Sciatic nerve (tissue), 2 donors: ENCODE measurements at regions not wholly inside any gene's neighbourhood (a gene's known extent, or its start where the extent isn't known, plus 50 kb on each side); places are given as distances from the start of the nearest gene placed in this dataset.

Experiments used
- ATAC-seq: fragments of 200-7000 bp; cut with Tn5 transposase; one replicate; pipeline ENCODE4 v1.9.1; 2020; ENCODE audit warnings: mild to moderate bottlenecking, moderate library complexity
- DNase-seq: peaks from one replicate; pipeline ENCODE4 v3.0.0-alpha.2; 2020; ENCODE audit warnings: low spot score
- intact Hi-C: fragments of 100-400 bp; cut with DNase I; formaldehyde crosslinking; loops from one replicate; pipeline ENCODE4 v1.14.2; 2022
- donor health status: DM: no; HTN: no; CAD: no.
- donor health status: DM: no; HTN: no; CAD: no.

DNA sequence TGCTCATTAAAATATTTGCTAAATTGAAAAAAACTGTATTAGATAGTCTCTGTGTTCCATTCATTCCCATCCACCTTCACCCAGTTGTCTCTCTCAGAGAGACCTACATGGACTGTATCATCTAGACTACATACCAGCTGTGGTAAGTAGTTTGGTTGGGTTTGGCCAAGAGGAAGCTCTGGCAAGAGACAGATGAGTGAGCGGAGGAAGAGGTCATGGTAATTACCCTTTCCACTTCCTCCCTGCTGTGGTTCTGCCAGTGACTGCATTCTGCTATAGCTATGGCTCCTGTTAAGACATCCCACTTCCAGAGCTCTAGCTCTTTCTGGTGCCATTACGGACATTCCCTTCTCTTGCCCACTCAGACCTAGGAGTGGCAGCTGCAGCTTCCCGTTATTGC lies 239.0 kb upstream of the MID1 start:
- DNase-seq = no peak
- intact Hi-C loops = no loop called here
- no peak for ATAC-seq

DNA sequence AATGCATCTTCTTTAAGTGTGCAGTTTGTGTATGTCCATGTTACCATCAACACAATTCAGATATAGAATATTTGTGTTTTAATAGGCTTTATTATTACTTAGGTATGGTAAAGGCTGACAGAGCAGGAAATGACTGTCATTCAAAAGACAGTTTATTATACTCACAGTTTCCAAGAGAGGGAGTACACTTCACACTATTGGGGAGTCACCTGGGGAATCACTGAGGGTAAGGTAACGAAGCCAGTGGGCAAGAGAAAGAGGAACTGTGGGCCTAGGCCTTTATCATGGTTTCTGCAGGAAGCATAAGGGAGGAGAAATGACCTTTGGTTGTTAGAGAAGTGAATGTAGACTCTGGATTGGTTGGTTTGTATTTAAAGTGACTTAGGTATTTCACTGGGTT lies 235.1 kb upstream of the HCCS start:
- ATAC-seq = no peak
- intact Hi-C loops = no loop called here
- DNase-seq = no peak

DNA sequence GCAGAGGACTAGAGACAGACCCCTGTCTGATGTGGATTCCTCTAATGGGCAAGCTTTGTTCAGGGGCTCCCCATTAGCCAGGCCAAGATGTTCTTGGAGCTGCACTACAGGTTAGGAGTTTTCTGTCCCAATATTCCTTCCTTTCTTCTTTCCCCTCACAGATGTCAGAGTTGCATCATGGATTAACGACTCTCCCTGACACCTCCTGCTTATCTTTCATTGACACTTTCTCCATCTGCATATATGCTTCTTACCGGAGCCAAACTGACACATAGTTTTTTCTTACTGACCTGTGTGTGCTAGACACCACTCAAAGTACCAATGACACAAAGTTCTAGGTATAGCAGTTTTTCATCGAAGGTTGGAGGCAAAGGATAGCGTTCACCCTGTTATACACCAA lies 228.6 kb upstream of the HCCS start:
- intact Hi-C loops = no loop called here
- no peak for ATAC-seq
- DNase-seq = no peak

DNA sequence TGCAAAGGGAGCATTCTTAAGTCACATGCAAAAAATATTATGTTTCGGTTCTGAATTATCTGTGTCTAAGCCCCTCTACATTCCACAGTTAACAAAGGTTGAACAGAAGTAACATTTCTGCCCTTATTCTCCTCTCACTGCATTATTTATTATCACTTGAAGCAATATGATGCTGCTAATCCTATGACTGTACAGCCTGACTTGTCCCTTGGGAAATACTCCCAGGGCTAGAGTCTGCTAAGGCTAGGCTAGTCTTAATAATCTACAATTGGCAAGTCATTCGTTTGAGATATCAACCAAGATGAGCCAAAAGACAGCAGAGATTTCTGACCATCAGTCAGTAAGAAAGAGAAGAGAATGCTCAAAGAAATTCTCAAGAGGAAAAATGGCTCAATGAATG lies 226.9 kb upstream of the HCCS start:
- ATAC-seq = no peak
- no peak for DNase-seq
- intact Hi-C loops = no loop called here

DNA sequence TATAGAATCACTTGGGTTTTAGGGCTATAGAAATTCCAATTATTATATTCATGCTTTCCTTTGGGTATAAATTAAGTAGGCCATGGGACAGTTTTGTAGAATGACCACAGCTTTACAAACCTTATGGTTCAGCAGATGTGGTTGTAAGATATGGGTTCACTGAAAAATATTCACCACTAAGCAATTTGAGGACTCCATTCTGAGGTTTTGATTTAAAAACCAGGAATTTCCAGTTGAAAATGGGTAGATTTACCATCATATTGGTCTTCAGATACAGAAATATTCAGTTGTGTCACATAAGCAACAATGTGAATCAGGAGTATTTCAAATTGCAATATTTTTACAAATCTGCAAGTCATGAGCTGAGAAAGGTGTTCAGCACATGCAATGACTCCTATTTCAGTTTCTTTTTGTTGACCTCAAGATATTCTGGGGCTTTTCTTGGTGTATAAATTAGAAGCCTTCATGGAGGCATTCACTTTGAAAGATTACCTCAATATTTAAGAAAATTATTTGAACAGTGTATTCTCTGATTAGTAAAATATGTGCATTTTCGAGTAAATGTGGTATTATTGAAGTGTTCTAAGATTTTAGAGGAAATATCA lies 218.4 kb upstream of the HCCS start:
- DNase-seq (no peak), ATAC-seq (no peak)
- intact Hi-C loops = no loop called here

DNA sequence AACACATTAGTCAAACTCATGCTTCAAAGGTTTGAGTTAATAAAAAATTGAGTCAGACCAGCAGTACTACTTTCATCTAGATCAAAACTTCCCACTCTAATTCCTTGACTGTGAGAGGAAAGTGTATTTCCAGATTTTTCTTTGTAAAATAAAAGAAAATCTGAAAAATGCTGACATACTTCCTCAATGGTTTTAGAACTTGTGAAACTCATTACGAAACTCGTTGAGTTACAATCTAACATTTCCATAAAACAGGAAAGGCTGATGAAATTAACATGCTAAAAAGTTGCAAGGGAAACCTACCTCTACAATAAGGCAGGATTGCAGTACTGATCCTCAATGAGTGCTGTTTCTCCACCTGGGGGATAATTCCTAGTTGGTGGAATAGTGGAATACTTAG lies 217.8 kb upstream of the HCCS start:
- no peak for ATAC-seq
- DNase-seq = no peak
- intact Hi-C loops = no loop called here

DNA sequence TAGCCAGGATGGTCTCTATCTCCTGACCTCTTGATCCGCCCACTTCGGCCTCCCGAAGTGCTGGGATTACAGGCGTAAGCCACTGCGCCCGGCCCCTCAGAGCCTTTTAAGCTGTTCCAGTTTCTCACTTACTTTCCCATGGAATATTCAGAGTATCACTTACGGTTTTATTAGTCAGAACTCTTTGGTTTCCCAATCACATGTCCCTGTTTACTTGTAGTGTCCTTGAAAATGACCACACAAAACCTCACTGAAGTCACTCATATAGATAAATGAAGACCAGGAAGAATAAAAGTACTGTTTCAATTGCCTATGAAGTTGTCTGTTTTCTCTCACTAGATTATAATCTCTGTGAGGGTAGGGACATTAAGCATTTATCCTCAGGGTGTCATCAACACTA lies 217.2 kb upstream of the HCCS start:
- ATAC-seq = no peak
- DNase-seq = no peak
- intact Hi-C loops = no loop called here

DNA sequence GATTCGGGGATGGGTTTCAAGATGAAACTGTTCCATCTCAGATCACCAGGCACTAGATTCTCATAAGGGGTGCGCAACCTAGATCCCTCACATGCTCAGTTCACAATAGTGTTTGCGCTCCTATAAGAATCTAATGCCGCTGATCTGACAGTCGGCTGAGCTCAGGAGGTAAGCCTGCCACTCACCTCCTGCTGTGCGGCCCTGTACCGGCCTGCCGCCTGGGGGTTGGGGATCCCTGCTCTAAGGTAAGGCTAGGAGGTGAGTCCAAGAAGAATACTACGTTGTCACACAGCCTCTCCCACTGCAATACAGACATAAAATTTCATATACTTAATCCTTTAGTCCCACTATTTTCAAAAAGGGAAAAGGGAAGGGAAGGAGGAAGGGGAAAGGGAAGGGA lies 213.4 kb upstream of the HCCS start:
- intact Hi-C loops = no loop called here
- no peak for DNase-seq
- ATAC-seq = no peak

DNA sequence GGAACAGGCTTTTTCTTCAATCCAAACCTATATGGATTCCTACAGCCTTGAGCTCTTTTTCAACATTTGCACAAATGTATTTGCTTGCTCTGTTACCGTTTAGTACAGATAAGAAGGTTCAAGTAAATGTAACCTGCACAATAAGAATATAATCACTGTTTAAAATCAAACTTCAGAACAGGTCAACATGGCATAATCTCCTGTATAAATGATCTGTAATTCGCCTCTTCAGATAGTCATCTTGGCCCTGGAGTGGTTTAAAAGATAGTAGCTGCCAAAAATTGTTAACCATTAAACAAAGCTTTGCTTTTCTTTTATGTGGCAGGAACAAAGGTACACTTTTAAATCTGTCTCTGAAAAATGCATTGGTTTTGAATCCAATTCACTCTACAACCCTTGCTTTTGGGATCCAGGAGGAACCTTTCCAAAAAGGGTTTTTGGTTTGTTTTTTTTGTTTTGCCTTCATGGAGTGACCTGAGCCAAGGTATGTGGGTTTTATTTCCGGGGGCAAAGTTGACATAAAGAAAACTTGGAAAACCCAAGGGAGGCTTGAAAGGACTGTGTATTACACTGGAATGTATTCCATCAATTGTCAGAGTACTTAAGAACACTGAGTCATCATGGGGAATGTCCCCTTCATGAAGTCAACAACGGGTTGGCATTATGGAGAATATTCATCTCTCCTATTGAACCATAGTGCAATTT lies 210.4 kb upstream of the HCCS start:
- DNase-seq = no peak
- intact Hi-C loops = no loop called here

DNA sequence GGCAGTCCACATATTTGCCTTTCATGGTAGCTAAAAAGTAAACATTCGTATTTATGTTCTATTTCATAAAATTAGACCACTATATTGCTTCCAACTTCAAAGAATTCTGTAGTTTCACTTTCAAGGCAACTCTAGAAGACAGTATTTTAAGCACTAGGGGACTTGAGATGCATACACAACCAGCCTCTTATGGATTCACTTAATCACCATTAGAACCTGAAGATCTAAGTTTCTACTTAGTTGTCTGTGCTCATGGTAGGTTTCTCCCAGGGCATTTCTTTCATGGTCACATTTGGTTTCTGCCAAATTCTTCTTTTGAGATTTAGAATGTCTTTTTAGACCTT lies 209.9 kb upstream of the HCCS start:
- intact Hi-C loops = no loop called here
- no peak for ATAC-seq
- no peak for DNase-seq

More for the DNA sequence above, 210.4 kb upstream of the HCCS start:
- ATAC-seq = no peak

DNA sequence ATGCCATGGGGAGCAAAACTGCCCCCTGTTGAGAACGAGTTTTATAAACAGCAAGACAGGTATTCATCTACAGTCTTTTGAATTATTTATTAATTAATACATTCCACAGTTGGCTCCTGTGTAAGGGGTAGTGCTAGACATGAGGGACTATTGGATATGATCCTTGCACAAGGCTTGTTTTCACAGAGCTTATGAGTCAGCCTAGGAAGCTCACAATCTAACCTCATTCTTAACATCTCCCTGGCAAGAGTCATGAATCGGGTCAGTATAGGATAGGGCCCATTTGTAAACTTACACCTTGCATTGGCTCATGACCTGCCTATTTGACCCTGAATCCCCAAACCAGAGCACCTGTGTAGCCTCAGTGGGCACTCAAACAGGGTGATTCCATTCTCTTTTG lies 209.1 kb upstream of the HCCS start:
- ATAC-seq (no peak), DNase-seq (no peak)
- intact Hi-C loops = no loop called here

DNA sequence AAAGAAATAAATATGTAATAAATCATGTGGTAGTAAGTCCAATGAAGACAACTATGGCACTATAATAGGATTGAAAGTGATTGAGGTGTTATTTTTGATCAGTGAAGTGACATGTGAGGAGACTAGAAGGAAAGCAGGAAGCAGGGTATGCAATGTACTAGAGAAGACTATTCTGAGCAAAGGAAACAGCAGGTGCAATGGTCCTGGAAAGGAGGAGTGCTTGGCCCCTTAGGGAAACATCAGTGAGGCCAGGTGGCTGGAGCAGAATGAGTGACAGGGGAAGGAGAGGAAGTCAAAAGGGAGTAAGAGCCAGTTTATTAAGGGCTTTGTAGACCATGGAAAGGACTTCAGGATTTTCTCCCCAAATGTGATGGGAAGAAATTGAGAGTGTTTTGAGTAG lies 207.6 kb upstream of the HCCS start:
- intact Hi-C loops = no loop called here

DNA sequence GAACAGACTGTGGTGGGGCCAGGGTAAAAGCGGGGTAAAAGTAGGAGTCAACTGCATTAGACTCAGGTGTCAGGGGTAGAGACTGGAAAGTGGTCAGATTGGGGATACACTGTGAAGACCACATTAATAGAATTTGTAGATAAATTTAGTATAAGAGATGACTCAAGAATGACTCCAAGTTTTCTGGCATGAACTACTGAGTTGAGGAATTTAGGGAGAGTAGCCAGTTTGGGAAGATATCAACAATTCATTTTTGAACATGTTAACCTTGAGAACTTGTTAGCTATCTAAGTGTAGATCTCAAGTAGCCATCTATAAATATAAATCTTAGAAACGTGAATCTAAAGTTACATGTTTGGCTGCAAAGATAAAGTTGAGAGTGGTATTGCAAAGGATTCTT lies 206.9 kb upstream of the HCCS start:
- intact Hi-C loops = no loop called here
- ATAC-seq = no peak
- DNase-seq = no peak

More for the DNA sequence above, 207.6 kb upstream of the HCCS start:
- no peak for ATAC-seq
- no peak for DNase-seq

DNA sequence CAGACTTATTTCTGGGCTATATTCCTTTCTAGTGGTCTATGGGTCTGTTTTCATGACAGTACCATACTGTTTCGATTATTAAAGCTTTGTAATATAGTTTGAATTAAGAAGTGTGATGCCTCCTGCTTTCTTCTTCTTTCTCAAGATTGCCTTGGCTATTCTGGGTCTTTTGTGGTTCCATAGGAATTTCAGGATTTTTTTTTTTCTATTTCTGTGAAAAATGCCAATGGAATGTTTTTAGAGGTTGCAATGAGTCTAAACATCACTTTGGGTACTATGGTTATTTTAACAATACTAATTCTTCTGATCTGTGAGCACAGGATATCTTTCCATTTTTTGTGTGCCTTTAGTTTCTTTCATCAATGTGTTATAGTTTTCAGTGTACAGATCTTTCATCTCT lies 204.3 kb upstream of the HCCS start:
- no peak for DNase-seq
- ATAC-seq = no peak
- intact Hi-C loops = no loop called here

DNA sequence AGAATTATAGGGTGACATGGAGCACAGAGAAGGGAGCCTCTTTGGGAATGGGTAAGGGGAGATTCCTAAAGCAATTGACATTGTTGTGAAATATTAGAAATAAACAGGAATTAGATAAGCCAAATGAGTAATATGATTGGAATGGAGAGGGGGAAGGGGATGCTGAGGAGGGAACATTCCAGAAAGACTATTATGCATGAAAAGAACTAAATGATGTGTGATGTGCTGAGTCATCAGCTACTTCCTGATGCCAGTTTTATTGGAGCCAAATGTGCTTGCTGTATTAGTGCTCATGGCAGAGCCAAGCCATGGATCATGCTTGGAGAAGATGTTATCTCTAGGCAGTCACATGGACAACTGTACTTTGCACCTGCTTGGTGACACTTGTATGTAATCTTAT lies 189.0 kb upstream of the HCCS start:
- ATAC-seq = no peak
- DNase-seq = no peak
- intact Hi-C loops = no loop called here

DNA sequence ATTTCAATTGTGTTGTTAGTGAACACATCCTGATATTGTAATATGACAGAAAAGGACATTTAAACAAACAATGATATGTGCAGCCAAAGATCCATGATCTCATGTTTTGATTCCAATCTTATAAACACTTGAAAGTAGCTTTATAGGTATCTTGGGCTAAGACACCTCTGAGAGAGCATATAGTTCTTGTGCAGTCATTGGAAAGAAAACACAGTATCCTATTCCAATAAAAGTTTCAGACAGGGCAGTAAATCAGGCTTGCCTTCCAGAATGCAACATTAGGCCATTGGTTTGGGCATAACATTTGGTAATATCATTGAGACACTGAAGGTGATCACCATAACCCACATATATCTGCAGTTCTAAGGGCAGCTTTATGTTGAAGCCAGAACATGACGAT lies 188.3 kb upstream of the HCCS start:
- intact Hi-C loops = no loop called here
- DNase-seq (no peak), ATAC-seq (no peak)

DNA sequence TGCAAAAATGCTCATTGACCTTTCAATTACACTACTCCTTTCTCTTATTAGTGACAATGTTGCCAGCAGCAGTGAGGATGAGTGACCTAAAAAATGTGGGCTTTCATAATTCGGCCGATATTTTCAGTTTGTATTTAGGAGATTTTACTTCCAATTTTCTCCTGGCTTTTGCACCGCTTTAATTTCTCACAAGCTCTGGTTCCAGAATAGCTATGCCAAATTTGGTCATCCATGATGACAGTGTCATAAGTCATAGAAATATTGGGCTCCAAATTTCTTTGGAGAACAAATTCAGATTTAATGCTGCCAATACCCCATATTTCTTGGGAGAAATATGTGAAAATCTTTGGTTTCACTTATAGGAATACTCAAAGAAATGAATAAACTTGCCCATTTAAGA lies 187.7 kb upstream of the HCCS start:
- DNase-seq (no peak), ATAC-seq (no peak)
- intact Hi-C loops = no loop called here

DNA sequence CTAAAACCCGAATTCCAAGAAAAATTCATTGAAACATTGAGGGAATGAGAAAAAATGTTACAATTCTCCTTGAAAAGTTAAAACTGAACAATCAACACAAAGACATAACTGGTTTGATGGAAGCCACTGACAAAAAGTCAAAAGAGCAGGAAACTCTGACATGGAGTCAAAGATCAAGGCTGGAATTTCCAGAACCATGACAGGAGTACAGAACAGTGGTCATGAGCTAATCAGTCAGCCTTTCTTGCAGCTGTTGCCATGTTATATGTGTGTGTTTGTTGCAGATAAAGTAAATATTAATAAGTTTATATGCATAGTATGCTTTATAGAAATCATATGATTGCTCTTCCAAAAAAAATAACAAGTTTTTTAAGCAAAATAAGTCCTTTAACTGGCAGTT lies 184.7 kb upstream of the HCCS start:
- no peak for DNase-seq
- intact Hi-C loops = loop anchor here (5.0 kb wide), 1 partner anchor 1684 kb away; no protein-coding TSS in a partner anchor
- ATAC-seq = no peak

DNA sequence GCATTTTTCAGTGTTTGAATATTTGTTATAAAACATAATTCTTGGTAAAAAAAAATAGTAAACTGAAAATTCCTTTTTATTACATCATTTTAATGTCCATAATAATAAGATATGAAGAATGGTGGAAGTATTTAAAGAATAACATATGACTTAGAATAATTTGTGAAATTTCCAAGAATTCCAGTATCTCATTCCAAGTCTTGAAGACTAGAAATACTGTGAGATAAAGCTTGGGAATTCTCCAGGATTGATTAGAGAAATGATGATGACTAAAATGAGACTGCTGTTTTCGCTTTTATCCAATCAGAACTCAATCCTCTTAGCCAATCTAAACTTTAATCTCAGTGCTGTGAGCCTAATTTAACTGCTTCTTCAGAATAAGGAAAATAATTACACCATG lies 184.2 kb upstream of the HCCS start:
- DNase-seq = no peak
- intact Hi-C loops = loop anchor here (5.0 kb wide), 1 partner anchor 1685 kb away; no protein-coding TSS in a partner anchor

DNA sequence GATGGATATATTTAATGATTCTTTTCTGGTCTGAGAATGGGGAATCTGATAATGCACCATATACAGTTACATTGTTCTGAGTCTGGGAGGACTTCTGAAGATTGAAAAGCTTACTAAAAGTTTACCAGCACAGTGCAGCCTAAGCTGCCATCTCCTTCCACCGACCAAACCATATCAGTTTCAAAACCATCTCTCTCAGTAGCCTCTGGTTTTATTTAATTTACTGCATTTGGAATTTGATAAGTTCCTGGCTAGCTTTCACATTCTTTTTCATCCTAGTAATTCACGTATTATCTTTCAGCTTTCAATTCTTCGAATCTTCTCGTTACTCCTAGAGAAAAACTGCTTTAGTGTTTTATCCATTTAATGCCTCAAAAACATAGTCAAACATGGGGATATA lies 181.4 kb upstream of the HCCS start:
- ATAC-seq (no peak), DNase-seq (no peak)
- intact Hi-C loops = loop anchor here (5.0 kb wide), 1 partner anchor 1687 kb away; no protein-coding TSS in a partner anchor

More for the DNA sequence above, 184.2 kb upstream of the HCCS start:
- ATAC-seq = no peak

DNA sequence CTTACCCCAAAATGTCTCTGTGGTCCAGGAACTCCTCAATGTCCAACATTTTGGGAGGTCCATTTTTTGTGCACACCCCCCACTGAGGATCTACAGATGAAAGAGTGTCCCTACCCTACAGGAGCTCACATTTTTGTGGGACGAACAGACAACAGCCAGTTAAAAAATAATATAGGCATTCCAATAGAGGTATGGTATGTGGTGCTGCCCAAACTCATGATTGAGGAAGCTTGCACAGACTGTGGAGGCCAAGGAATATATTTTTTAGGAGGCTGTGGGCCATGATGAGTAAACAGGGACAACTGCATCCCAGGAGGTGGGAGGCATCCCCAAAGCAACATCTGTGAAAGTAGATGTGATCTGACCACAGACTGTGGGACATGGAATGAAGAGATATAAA lies 181.0 kb upstream of the HCCS start:
- intact Hi-C loops = no loop called here
- no peak for DNase-seq

More for the DNA sequence above, 181.0 kb upstream of the HCCS start:
- ATAC-seq = no peak
